IMR-90 (cell line): ENCODE measurements at regions not wholly inside any gene's neighbourhood (a gene's known extent, or its start where the extent isn't known, plus 50 kb on each side); places are given as distances from the start of the nearest gene placed in this dataset.

Experiments
- ATAC-seq: fragments of 200-7000 bp; cut with Tn5 transposase; 2 replicates; pipeline ENCODE4 v1.9.1; 2020; ENCODE audit warnings: low read depth, mild to moderate bottlenecking, moderate library complexity
- BruUV-seq: library from RNA; stranded (reverse); fragments of 400-500 nt; replicated peaks from 2 replicates; lab custom pipeline; 2021; lab: Mats Ljungman, UMichigan
- CTCF ChIA-PET: fragments of 300-600 bp; formaldehyde crosslinking; extraction: SDS; loops from one replicate; lab custom pipeline; 2021; ENCODE audit warnings: antibody characterized with exemption; lab: Yijun Ruan, JAX
- POLR2A ChIA-PET: fragments of 300-600 bp; sonication (Branson Sonifier 250); formaldehyde crosslinking; loops from one replicate; lab custom pipeline; 2022; ENCODE audit warnings: antibody characterized with exemption; ENCODE audit not compliant: unreplicated experiment; lab: Charles Lee
- DNase-seq: peaks from one replicate; pipeline ENCODE4 v3.0.0; 2013
- H2AFZ ChIP-seq: replicated peaks from 2 replicates; pipeline ENCODE3; 2013; ENCODE audit warnings: low read length, mild to moderate bottlenecking; ENCODE audit not compliant: poor library complexity
- H2AK5ac ChIP-seq: 2 replicates; pipeline ENCODE4 v1.6.1; 2013; ENCODE audit warnings: low read depth, low read length, inconsistent platforms
- H2AK9ac ChIP-seq: replicated peaks from 2 replicates; pipeline ENCODE3; 2013; ENCODE audit warnings: mild to moderate bottlenecking, low read depth, low read length, moderate library complexity; ENCODE audit not compliant: poor library complexity
- H2BK120ac ChIP-seq: 2 replicates; pipeline ENCODE4 v1.6.1; 2013; ENCODE audit warnings: low read depth, low read length, inconsistent platforms
- H2BK15ac ChIP-seq: 3 replicates; pipeline ENCODE4 v1.6.1; 2013; ENCODE audit warnings: low read depth, low read length, inconsistent platforms
- H2BK20ac ChIP-seq: 2 replicates; pipeline ENCODE4 v1.6.1; 2013; ENCODE audit warnings: low read depth, mild to moderate bottlenecking, inconsistent platforms, low read length, moderate library complexity
- H2BK5ac ChIP-seq: 2 replicates; pipeline ENCODE4 v1.6.1; 2013; ENCODE audit warnings: mild to moderate bottlenecking, low read depth, low read length, inconsistent platforms; ENCODE audit not compliant: poor library complexity, severe bottlenecking
- H3K14ac ChIP-seq: replicated peaks from 2 replicates; pipeline ENCODE4 v1.6.1; 2013; ENCODE audit warnings: low read depth, low read length, inconsistent platforms
- H3K18ac ChIP-seq: 2 replicates; pipeline ENCODE4 v1.6.1; 2013; ENCODE audit warnings: low read depth, low read length, control low read depth
- H3K23ac ChIP-seq: 2 replicates; pipeline ENCODE4 v1.6.1; 2013; ENCODE audit warnings: low read depth, low read length, inconsistent platforms
- H3K27ac ChIP-seq: 2 replicates; pipeline ENCODE4 v1.5.1; 2013; ENCODE audit warnings: mild to moderate bottlenecking, control low read depth, low read length; ENCODE audit not compliant: insufficient read depth
- H3K27me3 ChIP-seq: 2 replicates; pipeline ENCODE4 v1.6.1; 2013; ENCODE audit warnings: low read length; ENCODE audit not compliant: control insufficient read depth, insufficient read depth
- H3K36me3 ChIP-seq: 2 replicates; pipeline ENCODE4 v1.6.1; 2013; ENCODE audit warnings: low read length, mixed read lengths; ENCODE audit not compliant: control insufficient read depth, insufficient read depth
- H3K4ac ChIP-seq: 2 replicates; pipeline ENCODE4 v1.6.1; 2013; ENCODE audit warnings: low read depth, low read length, inconsistent platforms
- H3K4me1 ChIP-seq: 2 replicates; pipeline ENCODE4 v1.6.1; 2013; ENCODE audit warnings: low read length, mixed read lengths; ENCODE audit not compliant: control insufficient read depth, insufficient read depth
- H3K4me2 ChIP-seq: 2 replicates; pipeline ENCODE4 v1.6.1; 2013; ENCODE audit warnings: low read depth, mild to moderate bottlenecking, control low read depth, low read length, moderate library complexity
- H3K4me3 ChIP-seq: 2 replicates; pipeline ENCODE4 v1.5.1; 2013; ENCODE audit warnings: low read depth, mild to moderate bottlenecking, control low read depth, low read length, moderate library complexity; ENCODE audit not compliant: insufficient read depth
- H3K56ac ChIP-seq: 2 replicates; pipeline ENCODE4 v1.6.1; 2013; ENCODE audit warnings: low read length, inconsistent platforms; ENCODE audit not compliant: insufficient read depth; ENCODE audit errors: extremely low read depth
- H3K79me1 ChIP-seq, 2 experiments: 2 replicates each; pipeline ENCODE4 v1.6.1; 2013; ENCODE audit warnings: low read length in 2 of 2, inconsistent platforms in 1 of 2, low read depth in 1 of 2
- H3K9ac ChIP-seq: 2 replicates; pipeline ENCODE4 v1.6.1; 2013; ENCODE audit warnings: low read depth, low read length, control low read depth
- H3K9me1 ChIP-seq: 2 replicates; pipeline ENCODE4 v1.6.1; 2013; ENCODE audit warnings: low read length, inconsistent platforms; ENCODE audit not compliant: insufficient read depth
- H3K9me3 ChIP-seq: 2 replicates; pipeline ENCODE4 v1.6.1; 2013; ENCODE audit warnings: low read length; ENCODE audit not compliant: control insufficient read depth, insufficient read depth
- H4K20me1 ChIP-seq: 2 replicates; pipeline ENCODE4 v1.6.1; 2013; ENCODE audit warnings: low read length, inconsistent platforms; ENCODE audit not compliant: insufficient read depth
- H4K5ac ChIP-seq: 2 replicates; pipeline ENCODE4 v1.6.1; 2013; ENCODE audit warnings: mild to moderate bottlenecking, low read depth, low read length, control low read depth
- H4K8ac ChIP-seq, 2 experiments: 2 replicates each; pipeline ENCODE4 v1.6.1; 2013; ENCODE audit warnings: low read depth in 2 of 2, low read length in 2 of 2, control low read depth in 1 of 2, inconsistent platforms in 1 of 2
- H4K91ac ChIP-seq: 2 replicates; pipeline ENCODE4 v1.6.1; 2013; ENCODE audit warnings: low read depth, low read length, inconsistent platforms; ENCODE audit not compliant: insufficient read depth
- BHLHE40 ChIP-seq: fragments of 150-350 bp; IDR thresholded peaks from 2 replicates; pipeline ENCODE4 v1.6.1; 2016; ENCODE audit warnings: mild to moderate bottlenecking, low read depth, low read length
- CEBPB ChIP-seq: IDR thresholded peaks from 2 replicates; pipeline ENCODE4 v1.6.1; 2012; ENCODE audit warnings: low read depth, low read length, improper control_type of control experiment
- CHD1 ChIP-seq: IDR thresholded peaks from 2 replicates; pipeline ENCODE4 v1.6.1; 2012; ENCODE audit warnings: low read depth, low read length, improper control_type of control experiment
- MAFK ChIP-seq: IDR thresholded peaks from 2 replicates; pipeline ENCODE4 v1.6.1; 2012; ENCODE audit warnings: low read depth, low read length, improper control_type of control experiment
- MAZ ChIP-seq: IDR thresholded peaks from 2 replicates; pipeline ENCODE4 v1.6.1; 2012; ENCODE audit warnings: low read depth, mild to moderate bottlenecking, low read length, improper control_type of control experiment, moderate library complexity, borderline replicate concordance
- MXI1 ChIP-seq: IDR thresholded peaks from 2 replicates; pipeline ENCODE4 v1.6.1; 2012; ENCODE audit warnings: low read depth, mild to moderate bottlenecking, low read length, moderate library complexity, borderline replicate concordance
- POLR2A ChIP-seq: IDR thresholded peaks from 2 replicates; pipeline ENCODE4 v1.6.1; 2012; ENCODE audit warnings: mild to moderate bottlenecking, low read depth, low read length
- RCOR1 ChIP-seq: IDR thresholded peaks from 2 replicates; pipeline ENCODE4 v1.6.1; 2012; ENCODE audit warnings: mild to moderate bottlenecking, low read length, improper control_type of control experiment; ENCODE audit not compliant: insufficient replicate concordance
- USF2 ChIP-seq: fragments of 150-350 bp; IDR thresholded peaks from 2 replicates; pipeline ENCODE4 v1.6.1; 2017; ENCODE audit warnings: mild to moderate bottlenecking, antibody characterized with exemption, low read length, low read depth
- WGBS, 2 experiments: methylation state at CpG; one replicate each; pipeline versions ENCODE4 v1.1.5 to v1.1.7; 2013; ENCODE audit warnings: missing lambda C conversion rate in 2 of 2; ENCODE audit not compliant: insufficient read length in 1 of 2; ENCODE audit errors: extremely low coverage in 2 of 2; 5-methylcytosine and 5-hydroxymethylcytosine counted together
- dilution Hi-C: fragments of 300-500 bp; cut with HindIII; formaldehyde crosslinking; loops from one replicate; pipeline ENCODE4 v1.14.3; 2018; ENCODE audit warnings: low sequenced_read_pairs; ENCODE audit not compliant: unreplicated experiment
- in situ Hi-C: fragments of 300-500 bp; cut with MboI; formaldehyde crosslinking; loops from 3 replicates; pipeline ENCODE4 v1.14.3; 2019; ENCODE audit warnings: low sequenced_read_pairs, inconsistent platforms, mixed read lengths
- intact Hi-C: fragments of 100-400 bp; cut with micrococcal nuclease; formaldehyde crosslinking; loops from 2 replicates; pipeline ENCODE4 v1.10.0; 2022

GRCh38 chr6:65786815-65787214 lies 79.8 kb upstream of the EYS start:
- TF ChIP-seq RCOR1 (no peak), MXI1 (no peak), POLR2A (no peak), USF2 (no peak), MAZ (no peak), MAFK (no peak), BHLHE40 (no peak), CEBPB (no peak), CHD1 (no peak)
- no peak overlapping the region for H2BK15ac ChIP-seq
- no peak overlapping the region for H3K9ac ChIP-seq
- no peak overlapping the region for H3K4me2 ChIP-seq
- no peak overlapping the region for H2AK5ac ChIP-seq
- H4K91ac ChIP-seq, result no peak overlapping the region
- DNase-seq (no peak), ATAC-seq (no peak)
- no peaks in the 10 kb centered on the region for H4K20me1 ChIP-seq
- peaks cover 4% of the 10 kb centered on the region for H3K9me3 ChIP-seq
- no peak overlapping the region for H2AFZ ChIP-seq
- no peak overlapping the region for H2BK20ac ChIP-seq
- no peaks in the 10 kb centered on the region for H3K4me1 ChIP-seq
- no peaks in the 10 kb centered on the region for H3K9me1 ChIP-seq
- no peak overlapping the region for H3K23ac ChIP-seq
- H3K79me1 ChIP-seq, result no peaks in the 10 kb centered on the region
- ChIA-PET CTCF (no interaction called here), POLR2A (interaction anchor here (0.6 kb wide), 1 partner anchor 72 kb away, joined by 5 read pairs; no protein-coding TSS in a partner anchor)
- no peak overlapping the region for H2AK9ac ChIP-seq
- no CpG with 5 or more reads among the region's 8 CpGs for WGBS, 2 experiments
- H3K27ac ChIP-seq, result no peak overlapping the region
- in situ Hi-C loops (no loop called here), intact Hi-C loops (no loop called here), dilution Hi-C loops (no loop called here)
- H3K4ac ChIP-seq, result no peak overlapping the region
- no peaks in the 10 kb centered on the region for H3K36me3 ChIP-seq
- H3K14ac ChIP-seq, result no peak overlapping the region
- no peak overlapping the region for H3K18ac ChIP-seq
- no peak overlapping the region for H2BK5ac ChIP-seq
- H4K5ac ChIP-seq, result no peak overlapping the region
- H2BK120ac ChIP-seq, result no peak overlapping the region
- no peaks in the 10 kb centered on the region for H3K27me3 ChIP-seq
- H3K4me3 ChIP-seq, result no peak overlapping the region
- no peak overlapping the region for H4K8ac ChIP-seq
- no TSS peak for BruUV-seq
- H3K56ac ChIP-seq, result no peak overlapping the region
